SIG-M5 (cell line): ENCODE measurements at regions not wholly inside any gene's neighbourhood (a gene's known extent, or its start where the extent isn't known, plus 50 kb on each side); places are given as distances from the start of the nearest gene placed in this dataset.
"Not testable (repeated sequence)": the region's sequence is repeated elsewhere in the genome, so short reads cannot be mapped to it uniquely, and the experiment has no call there.

ENCODE experiments used
- DNase-seq: peaks from one replicate; lab custom pipeline; 2025; lab: John Stamatoyannopoulos, UW

DNA sequence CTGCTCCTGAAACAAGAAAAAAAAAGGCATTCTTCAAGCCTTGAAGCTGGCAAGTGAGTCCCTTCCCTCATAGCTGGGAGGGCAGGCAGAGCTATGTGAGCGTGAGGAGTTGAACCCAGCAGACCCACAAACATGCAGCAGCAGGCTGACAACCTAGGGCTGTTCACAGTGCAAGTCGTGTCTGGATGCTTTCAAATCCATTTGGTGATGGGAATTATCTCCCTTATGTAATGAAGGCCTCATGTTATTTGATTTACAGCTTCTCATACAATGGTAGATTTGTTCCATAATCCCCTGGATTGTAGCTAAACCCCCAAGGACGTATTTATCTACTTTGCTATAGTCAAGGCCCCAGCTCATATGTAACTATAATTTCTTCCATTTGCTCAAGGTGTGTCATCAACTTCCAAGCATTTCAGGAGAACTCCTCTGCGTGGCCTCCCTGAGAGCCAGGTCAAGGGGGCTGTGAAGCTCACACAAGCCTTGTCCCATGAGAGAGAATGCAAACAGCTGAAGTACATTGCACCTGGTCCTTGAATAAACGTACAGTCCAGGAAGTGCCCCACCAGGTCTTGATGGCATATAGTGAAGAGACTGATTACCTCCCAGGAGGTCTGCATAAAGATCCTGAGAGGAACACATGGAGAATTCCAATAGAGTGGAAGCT lies 124.8 kb upstream of the SLC1A3 start:
- DNase-seq: no peak

DNA sequence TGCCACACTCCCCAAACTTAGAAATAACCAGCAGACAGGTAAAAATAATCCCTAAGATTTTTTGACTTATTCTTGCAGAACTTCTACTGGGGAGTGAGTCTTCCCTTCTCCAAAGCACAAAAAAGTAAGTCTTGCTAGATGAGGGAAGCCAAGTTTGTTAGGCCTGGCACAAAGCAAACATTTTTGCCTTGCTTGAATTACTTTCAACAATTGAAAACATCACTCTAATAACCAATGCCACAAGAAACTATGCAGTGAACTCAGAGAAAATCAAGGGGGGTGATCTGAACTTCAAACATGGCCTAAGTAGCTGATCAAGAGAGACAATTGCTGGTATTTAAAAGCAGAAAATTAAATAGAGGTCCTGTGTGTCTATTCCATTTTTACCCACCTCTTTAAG lies 123.6 kb upstream of the SLC1A3 start:
- no peak for DNase-seq

DNA sequence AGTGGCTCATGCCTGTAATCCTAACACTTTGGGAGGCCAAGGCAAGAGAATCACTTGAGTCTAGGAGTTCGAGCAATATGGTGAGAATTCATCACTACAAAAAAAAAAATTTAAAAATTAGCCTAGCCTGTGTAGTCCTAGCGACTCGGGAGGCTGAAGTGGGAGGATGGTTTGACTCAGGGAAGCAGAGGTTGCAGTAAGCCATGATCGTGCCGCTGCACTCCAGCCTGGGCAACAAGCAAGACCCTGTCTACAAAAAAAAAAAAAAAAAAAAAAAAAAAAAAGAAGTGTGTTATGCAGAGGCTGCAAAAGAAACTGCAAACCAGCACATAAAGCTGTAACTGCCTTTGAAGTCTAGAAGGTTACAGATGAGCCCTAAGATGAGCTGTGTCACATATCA lies 116.9 kb upstream of the SLC1A3 start:
- no peak for DNase-seq

DNA sequence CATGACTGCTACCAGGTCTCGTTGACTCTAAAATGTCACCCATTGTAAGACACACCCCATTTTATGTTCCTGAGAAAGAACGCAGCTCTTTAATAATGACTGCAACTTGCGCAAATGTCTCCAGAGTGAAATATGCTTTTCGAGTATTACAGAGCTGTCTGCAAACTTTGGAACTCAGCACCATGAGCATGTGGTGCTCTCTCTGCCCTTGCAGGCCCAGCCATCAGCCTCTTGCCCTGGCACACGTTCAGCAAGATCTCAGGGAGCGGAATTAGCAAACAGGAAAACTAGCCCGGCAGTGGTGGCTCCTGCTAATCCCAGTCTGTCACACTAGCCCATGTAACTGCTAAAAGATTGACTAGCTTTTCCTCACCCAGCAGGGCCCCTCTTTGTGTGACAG lies 114.5 kb upstream of the SLC1A3 start:
- no peak for DNase-seq

DNA sequence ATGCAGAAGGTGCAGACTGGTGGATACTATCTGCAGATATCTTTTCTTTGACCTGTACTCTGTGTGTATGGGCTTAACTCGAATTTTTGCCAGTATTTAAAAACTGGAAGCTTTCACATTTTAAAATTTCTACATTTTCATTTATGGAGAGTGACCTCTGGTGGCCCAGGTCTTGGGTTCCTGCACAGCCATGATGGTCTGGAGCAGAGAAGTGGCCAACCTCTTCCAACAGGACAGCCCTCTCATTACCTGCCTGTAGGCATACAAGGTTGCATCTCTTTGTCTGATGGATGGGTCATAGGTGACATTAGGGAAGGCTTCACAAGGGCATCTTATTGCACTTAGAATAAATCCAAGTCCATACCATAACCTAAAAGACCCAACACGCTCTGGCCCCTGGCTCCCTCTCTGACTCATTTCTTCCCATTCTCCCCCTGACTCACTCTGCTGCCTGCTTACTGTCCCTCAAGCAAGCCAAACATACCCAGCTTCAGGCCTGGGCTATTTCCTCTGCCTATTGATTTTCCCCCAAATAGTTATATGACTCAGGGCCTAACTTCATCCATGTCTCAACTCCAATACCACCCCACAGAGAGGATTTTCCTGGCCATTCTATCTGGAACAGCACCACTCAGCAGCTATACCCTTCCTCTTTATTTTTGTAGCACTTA lies 113.3 kb upstream of the SLC1A3 start:
- no peak for DNase-seq

DNA sequence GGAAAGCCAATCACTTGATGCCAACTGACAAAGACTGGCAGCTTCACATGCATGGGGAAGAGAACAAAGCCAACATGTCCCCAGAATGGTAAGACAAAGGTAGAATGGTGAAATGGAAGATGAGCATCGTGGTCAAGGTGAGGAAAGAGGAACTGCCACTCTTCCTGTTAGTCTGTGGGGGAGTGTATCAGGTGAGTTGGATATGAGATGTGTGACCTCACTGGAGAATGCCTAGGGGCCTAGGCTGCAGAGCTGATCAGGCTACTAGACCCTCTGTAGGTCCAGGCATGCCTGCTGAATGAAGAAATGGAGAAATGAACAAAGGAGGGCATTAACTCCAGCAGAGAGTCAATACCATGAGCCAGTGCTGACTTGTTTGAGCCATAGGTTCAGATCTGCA lies 112.4 kb upstream of the SLC1A3 start:
- DNase-seq: no peak

DNA sequence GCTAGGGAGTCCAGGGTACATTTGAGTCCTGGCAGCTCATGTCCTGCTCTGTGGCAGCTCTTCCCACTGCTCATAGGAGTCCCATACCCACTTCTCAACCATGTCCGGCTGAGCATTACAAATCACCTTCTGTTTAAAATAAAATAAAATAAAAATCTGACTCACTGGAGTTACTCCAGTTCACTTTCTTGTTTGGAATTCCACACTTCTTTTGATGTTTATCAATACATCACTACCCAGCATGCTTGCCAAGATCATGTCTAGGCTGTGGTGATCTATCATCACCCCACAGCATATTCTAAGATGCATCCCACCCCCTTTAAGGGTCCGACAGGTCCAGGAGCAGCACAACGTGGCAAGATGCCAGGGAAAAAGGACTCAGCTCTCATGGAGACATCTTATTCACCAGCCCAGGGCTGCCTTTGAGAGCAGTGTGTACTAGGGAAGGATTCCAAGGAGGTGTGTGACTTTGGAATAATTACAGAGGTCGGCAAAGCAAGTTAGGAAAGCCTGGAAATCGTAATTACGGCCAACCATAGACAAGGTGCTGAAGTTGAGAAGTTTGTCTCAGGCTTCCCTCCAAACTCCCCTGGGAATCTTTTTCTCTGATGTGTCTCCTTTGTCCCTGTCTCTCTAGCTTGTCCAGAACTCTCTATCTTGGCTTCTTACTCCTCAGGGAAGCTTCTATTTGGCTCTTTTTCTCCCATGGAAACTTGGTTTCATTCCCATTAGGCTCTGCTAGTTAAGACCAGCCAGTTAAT lies 111.4 kb upstream of the SLC1A3 start:
- DNase-seq: no peak

DNA sequence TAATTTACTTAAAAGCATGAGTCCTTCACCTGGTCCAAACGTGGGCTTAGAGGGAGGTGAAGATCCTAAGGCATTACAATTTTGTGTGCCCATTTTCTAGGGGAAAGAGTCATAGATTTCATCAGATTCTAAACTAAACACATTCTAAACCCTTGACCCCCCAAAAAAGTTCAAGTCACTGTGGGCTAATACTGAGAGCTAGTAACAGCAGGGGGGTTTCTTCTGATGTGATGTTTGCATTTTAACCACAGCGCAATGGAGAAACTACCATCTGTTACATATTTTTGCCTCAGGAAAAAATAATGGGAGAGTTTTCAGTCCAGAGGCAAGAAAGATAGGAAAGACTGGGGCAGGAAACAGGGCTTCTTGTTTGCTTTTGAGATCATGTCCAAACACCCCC lies 110.8 kb upstream of the SLC1A3 start:
- no peak for DNase-seq

DNA sequence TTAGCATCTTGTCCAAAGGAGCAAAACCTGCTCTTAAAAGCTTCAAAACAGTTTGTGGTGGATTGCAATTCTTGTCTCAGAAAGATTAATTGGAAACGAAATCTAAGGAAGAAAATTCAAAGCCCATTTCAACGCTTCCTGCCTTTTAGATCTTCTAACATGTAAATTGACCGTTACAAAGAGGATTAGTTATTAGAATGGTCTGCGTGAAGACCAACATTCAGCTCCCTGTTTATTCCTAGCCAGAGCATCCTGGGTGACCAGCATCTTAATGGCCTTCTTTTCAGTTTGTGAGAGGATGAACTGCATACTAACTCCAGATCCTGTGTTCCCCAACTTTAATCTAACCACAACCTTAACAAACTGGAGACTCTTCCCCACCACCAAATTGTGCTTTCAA lies 109.9 kb upstream of the SLC1A3 start:
- DNase-seq: no peak

DNA sequence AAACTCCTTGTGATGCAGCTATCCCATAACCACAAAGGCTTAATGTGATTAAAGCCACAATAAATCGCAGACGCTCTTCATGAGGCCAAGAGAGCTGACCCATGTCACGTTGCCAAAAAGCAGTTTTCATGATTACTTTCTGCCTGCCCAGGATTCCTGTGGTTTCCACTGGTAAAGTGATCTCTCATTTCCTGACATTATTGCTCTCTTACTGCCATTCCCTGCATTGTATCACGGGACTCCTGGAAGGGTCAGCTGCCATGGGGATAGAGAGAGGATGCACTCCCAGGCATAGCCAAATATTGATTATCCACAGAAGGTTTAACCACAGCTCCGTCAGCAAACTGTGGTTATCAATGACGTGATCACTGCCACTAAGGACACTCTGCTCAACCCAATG lies 103.8 kb upstream of the SLC1A3 start:
- DNase-seq: no peak

DNA sequence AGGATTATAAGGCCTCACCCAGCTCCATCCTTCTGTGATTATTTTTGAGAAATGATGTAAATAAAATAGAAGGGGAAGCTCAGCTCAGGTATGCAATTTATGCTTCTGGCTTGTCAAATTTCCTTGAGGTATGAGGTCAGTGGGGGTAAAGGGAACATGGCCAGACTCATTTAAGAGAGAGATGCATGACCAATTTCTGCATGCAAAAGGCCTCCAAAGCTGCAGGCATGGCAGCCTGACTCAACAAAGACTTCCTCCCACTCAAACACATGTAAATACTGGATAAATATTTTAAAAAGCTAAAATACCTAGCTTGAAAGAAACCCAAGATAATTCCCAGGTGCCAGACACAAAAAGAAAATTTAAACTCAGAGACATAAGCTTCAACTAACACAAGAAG lies 101.4 kb upstream of the SLC1A3 start:
- no peak for DNase-seq

DNA sequence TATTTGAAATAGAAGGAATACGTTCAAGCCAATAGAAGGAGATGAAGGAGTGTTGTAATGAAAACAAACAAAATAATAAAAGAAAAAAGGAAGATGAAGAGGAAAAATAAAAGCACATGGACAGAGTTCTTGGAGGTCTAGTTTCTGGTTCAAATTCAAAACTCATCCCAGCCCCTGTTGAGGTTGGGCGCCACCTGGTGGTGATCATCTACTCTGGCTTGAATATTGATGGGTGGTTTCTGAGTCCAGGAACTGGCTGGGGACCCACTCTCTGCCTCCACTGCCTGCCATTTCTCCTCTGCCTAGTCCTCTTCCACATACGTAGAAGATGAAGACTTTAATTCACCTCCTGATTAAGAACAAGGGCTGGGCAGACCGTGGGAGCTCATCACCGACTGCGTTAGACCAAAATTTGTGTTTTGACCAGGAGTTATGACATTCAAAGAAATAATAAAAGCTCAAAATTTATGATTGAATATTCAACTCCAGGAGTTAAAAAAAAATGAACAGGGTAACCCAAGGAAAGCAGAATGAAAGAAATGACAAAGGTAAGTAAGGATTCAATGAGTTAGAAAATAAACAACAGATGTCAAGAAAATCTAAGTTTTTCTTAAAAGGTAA lies 99.0 kb upstream of the SLC1A3 start:
- DNase-seq: no peak

DNA sequence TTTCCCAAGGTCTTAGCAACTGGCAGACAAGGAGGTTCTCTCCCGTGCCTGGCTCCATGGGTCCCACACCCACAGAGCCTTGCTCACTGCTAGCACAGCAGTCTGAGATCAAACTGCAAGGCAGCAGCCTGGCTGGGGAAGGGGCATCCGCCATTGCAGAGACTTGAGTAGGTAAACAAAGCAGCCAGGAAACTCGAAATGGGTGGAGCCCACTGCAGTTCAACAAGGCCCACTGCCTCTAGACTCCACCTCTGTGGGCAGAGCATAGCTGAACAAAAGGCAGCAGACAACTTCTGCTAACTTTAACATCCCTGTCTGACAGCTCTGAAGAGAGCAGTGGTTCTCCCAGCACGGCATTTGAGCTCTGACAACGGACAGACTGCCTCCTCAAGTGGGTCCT lies 98.1 kb upstream of the SLC1A3 start:
- DNase-seq: not testable (repeated sequence)

DNA sequence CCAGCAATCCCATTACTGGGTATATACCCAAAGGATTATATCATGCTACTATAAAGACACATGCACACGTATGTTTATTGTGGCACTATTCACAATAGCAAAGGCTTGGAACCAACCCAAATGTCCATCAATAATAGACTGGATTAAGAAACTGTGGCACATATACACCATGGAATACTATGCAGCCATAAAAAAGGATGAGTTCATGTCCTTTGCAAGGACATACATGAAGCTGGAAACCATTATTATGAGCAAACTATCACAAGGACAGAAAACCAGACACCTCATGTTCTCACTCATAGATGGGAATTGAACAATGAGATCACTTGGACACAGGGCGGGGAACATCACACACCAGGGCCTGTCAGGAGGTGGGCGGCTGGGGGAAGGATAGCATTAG lies 92.8 kb upstream of the SLC1A3 start:
- DNase-seq: not testable (repeated sequence)

DNA sequence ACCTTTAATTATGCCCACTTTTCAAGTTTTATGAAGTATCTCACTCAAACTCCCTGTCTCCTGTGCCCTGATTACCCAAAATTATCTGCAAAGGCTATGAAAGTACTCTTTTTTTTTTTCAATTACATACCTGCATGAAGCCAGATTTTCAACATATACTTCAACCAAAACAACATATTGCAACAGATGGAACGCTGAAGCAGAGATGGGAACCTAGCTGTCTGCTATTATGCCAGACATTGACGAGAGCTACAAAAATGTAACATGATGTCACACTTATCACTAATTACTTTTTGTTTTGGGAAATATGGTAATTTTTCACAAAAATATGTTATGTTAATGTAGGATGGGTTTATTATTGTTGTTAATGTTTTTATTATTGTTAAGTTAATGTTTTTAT lies 86.5 kb upstream of the SLC1A3 start:
- DNase-seq: no peak

DNA sequence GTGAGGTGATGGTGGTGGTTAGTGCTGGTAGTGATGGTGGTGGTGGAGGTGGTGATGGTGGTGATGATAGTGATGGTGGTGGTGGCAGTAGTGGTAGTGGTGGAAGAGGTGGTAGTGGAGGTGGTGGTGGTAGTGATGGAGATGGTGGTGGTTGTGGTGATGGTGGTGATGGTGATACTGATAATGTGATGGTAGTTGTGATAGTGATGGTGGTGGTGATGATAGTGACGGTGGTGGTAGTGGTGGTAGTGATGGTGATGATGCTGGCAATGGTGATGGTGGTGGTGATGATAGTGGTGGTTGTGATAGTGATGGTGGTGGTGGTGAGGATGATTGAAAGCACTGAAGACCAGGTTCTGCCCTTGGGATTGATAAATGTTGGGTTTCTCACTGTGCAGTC lies 85.2 kb upstream of the SLC1A3 start:
- no peak for DNase-seq

DNA sequence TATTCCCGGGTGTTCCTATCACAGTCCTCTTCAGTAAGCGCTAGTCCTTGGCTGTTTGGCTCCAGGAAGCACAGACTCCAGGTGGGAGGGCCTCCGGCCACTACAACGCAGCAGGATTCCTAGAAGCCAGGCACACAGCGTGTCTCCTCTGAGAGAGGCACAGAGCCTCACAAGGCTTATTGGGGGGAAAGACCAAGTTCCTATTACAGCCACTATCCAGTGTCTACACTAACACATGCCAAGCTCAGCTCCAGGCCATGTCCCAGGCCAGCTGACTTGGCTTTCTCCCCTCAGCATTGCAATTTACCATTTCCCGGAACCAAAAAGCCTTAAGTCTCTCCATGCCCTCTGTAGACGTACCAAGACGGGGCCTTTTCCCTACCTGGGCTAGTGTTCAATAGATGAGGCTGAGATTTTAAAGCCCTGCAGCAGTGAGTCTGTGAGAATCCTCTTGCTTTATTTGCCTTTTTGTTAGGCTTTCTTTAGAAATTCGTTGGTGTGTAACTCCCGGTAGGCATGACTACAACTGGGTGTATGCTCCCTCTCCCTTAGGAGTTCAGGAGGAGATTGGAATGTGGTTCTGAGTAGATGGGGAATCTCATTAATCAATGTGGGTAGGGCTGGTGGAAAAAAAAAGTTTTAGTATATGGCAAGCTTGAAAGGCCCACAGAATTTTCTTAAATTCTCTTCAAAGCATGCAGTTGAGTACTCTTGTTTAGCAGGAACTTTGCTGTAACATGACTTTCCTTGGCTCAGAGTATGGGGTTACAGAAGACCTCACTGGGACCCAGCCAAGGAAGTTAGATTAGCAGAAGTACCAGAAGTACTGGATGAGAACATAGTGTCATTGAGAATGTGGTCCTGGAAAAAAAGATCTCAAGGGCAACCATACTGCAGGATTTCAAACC lies 84.3 kb upstream of the SLC1A3 start:
- DNase-seq: no peak

DNA sequence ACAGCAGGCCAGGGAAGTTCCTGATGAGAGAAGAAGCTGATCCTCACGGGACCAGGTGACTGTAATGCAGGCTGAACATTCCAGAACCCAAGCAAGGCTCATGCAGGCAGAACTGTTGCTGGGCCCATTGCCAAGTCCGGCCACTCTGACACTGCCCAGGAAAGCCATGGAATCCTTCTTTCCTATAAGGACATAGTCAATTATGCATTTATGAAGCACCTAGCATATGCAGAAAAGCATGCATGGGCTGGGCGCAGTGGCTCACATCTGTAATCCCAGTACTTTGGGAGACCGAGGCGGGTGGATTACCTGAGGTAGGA lies 83.7 kb upstream of the SLC1A3 start:
- no peak for DNase-seq

DNA sequence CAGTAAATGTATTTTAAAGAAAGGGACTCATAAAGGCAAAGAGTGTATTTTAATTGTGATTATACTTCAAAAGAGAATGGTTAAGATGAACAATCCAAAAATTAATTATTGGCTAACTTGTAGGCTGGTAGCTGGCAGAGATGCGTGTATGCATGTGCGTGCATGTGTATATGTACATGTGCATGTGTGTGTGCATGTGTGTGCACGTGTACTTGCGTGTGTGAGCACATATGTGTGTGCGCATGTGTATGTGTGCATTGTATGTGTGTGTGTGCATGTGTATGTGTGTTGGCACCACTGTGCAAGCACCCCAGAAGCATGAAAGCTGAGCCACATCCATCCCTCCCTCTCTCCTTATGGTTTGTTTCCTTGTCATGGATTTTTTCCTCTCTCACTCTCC lies 83.0 kb upstream of the SLC1A3 start:
- DNase-seq: no peak

DNA sequence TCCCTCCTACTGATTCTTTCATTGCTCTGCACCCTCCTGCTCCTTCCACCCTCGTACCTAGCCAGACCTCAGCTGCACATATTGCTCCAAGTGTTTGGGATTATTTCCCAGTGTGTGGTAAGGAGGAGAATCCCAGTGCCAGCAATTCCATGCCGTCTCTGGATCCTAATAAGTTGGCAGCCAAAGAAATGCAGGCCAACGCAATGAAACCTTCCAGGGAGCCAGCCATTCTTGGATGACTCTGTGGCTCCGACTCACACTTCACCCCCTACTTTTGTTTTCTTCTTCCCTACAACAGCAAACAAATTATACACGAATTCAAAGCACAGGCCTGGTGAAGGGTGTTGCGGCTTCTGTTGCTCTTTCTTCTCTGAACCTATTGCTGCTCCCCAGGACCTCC lies 82.5 kb upstream of the SLC1A3 start:
- no peak for DNase-seq

DNA sequence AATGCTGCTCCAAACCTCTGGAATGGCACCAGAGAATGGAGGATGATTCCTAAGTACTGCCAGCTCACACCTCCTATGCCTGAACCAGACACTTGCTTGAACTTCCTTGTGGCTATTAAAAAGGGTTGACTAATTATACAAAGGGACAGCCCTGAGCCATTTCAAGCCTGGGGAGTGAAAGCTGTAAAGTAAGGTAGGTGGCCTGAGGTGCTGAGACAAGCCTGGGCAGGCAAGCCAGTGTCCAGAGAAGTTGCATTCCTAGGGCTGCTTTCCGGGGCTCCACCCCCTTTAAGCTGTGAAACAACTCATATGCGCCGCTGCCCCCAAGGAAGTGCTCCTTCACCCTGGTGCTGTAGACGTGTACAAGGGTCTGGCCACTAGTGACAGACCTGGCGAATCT lies 79.9 kb upstream of the SLC1A3 start:
- DNase-seq: no peak

DNA sequence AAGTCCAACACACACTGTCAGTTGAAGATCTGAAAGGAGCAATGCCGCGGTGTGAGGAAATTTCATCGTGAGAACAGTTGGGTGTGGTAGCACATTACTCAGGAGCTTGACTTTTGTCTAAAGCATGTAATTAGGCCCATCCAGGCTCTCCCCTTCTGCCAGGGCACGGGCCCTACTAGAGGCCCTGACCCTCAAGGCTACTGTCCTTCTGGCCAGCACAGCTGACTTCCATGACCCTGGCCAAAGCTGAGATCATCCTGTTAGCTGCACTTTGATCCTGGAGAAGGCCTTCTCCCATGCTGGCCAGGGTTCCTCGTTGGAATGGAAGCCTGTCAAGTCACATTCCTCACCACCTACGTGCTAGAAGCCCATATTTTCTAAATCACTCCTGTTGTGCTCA lies 77.8 kb upstream of the SLC1A3 start:
- no peak for DNase-seq
